ENCODE measurements at regions not wholly inside any gene's neighbourhood (a gene's known extent, or its start where the extent isn't known, plus 50 kb on each side); places are given as distances from the start of the nearest gene placed in this dataset.

GRCh38 chr1:172959571-172959970 lies 91.2 kb downstream of the TNFSF18 start:
- DNase-seq: no peak

GRCh38 chr1:172960019-172960418 lies 90.7 kb downstream of the TNFSF18 start:
- DNase-seq: no peak

- no peak for DNase-seq
Observed at GRCh38 chr1:172960454-172961208, 90.1 kb downstream of the TNFSF18 start.

- no peak for DNase-seq
Observed at GRCh38 chr1:172964864-172965263, 85.9 kb downstream of the TNFSF18 start.

- no peak for DNase-seq
Observed at GRCh38 chr1:172966844-172967540, 83.7 kb downstream of the TNFSF18 start.

GRCh38 chr1:172967936-172968335 lies 82.8 kb downstream of the TNFSF18 start:
- DNase-seq: no peak

- DNase-seq: no peak
Observed at GRCh38 chr1:172969611-172970010, 81.1 kb downstream of the TNFSF18 start.

GRCh38 chr1:172970186-172970585 lies 80.6 kb downstream of the TNFSF18 start:
- no peak for DNase-seq

- DNase-seq: no peak
Observed at GRCh38 chr1:172971241-172971640, 79.5 kb downstream of the TNFSF18 start.

- DNase-seq: no peak
Observed at GRCh38 chr1:172972258-172972657, 78.5 kb downstream of the TNFSF18 start.

GRCh38 chr1:172973424-172973823 lies 77.3 kb downstream of the TNFSF18 start:
- DNase-seq: no peak

GRCh38 chr1:172976222-172977041 lies 74.3 kb downstream of the TNFSF18 start:
- no peak for DNase-seq

GRCh38 chr1:172977296-172978017 lies 73.3 kb downstream of the TNFSF18 start:
- no peak for DNase-seq

- DNase-seq: no peak
Observed at GRCh38 chr1:172978595-172978994, 72.1 kb downstream of the TNFSF18 start.

GRCh38 chr1:172979828-172980227 lies 70.9 kb downstream of the TNFSF18 start:
- DNase-seq: no peak

- DNase-seq: no peak
Observed at GRCh38 chr1:172980456-172980855, 70.3 kb downstream of the TNFSF18 start.

GRCh38 chr1:172980971-172981370 lies 69.8 kb downstream of the TNFSF18 start:
- DNase-seq: no peak

All from AML-193 (cell line).